Caco-2 (cell line): ENCODE measurements at regions not wholly inside any gene's neighbourhood (a gene's known extent, or its start where the extent isn't known, plus 50 kb on each side); places are given as distances from the start of the nearest gene placed in this dataset.

Source experiments
- BruUV-seq: library from RNA; stranded (reverse); fragments of 400-500 nt; replicated peaks from 2 replicates; lab custom pipeline; 2021; lab: Mats Ljungman, UMichigan
- CTCF ChIA-PET: fragments of 300-600 bp; sonication (Branson Sonifier 250); formaldehyde crosslinking; loops from one replicate; lab custom pipeline; 2022; ENCODE audit warnings: antibody characterized with exemption; lab: Charles Lee
- POLR2A ChIA-PET: fragments of 300-600 bp; sonication (Branson Sonifier 250); formaldehyde crosslinking; loops from one replicate; lab custom pipeline; 2022; ENCODE audit warnings: antibody characterized with exemption; lab: Charles Lee
- DNase-seq, 2 experiments: peaks; one replicate each; pipeline versions ENCODE4 v3.0.0 to v3.0.0-alpha.2; 2020 to 2022
- H3K27me3 ChIP-seq: replicated peaks from 2 replicates; pipeline ENCODE4 v1.6.0; 2011; ENCODE audit warnings: low read length; ENCODE audit not compliant: control insufficient read depth, insufficient read depth
- H3K36me3 ChIP-seq: 2 replicates; pipeline ENCODE4 v1.5.1; 2011; ENCODE audit warnings: low read length; ENCODE audit not compliant: control insufficient read depth, insufficient read depth
- H3K4me1 ChIP-seq: fragments of 250-450 bp; sonication (Bioruptor Pico); 2 replicates; pipeline ENCODE4 v1.5.1; 2020; ENCODE audit warnings: mild to moderate bottlenecking
- H3K4me3 ChIP-seq: 2 replicates; pipeline ENCODE4 v1.5.1; 2011; ENCODE audit warnings: low read depth, mild to moderate bottlenecking, control low read depth, low read length
- H3K9me3 ChIP-seq: fragments of 250-450 bp; sonication (Bioruptor Pico); 2 replicates; pipeline ENCODE4 v1.5.1; 2020; ENCODE audit warnings: mild to moderate bottlenecking, moderate library complexity
- H3K27ac Mint-ChIP-seq: one replicate; pipeline ENCODE4 v1.8.0; 2022; ENCODE audit warnings: mixed read lengths; ENCODE audit not compliant: unreplicated experiment
- H3K27me3 Mint-ChIP-seq: one replicate; pipeline ENCODE4 v1.8.0; 2022; ENCODE audit warnings: mixed read lengths; ENCODE audit not compliant: insufficient read depth, unreplicated experiment
- H3K36me3 Mint-ChIP-seq: one replicate; pipeline ENCODE4 v1.8.0; 2022; ENCODE audit warnings: mild to moderate bottlenecking, mixed read lengths; ENCODE audit not compliant: insufficient read depth, unreplicated experiment
- H3K4me1 Mint-ChIP-seq: one replicate; pipeline ENCODE4 v1.8.0; 2022; ENCODE audit warnings: low read depth, mixed read lengths; ENCODE audit not compliant: unreplicated experiment
- H3K4me3 Mint-ChIP-seq: one replicate; pipeline ENCODE4 v1.8.0; 2022; ENCODE audit warnings: mild to moderate bottlenecking, moderate library complexity, mixed read lengths; ENCODE audit not compliant: unreplicated experiment
- H3K9me3 Mint-ChIP-seq: one replicate; pipeline ENCODE4 v1.8.0; 2022; ENCODE audit warnings: mixed read lengths; ENCODE audit not compliant: unreplicated experiment
- CTCF ChIP-seq, 2 experiments: fragments of 200-600 bp in 1 of 2; IDR thresholded peaks; 1 replicate in 1 of 2; 2 replicates in 1 of 2; pipeline versions ENCODE4 v1.5.1 to v1.8.0; 2011 to 2022; ENCODE audit warnings: antibody characterized with exemption in 1 of 2, control low read depth in 1 of 2, inconsistent platforms in 1 of 2, low read depth in 1 of 2, low read length in 1 of 2, mild to moderate bottlenecking in 1 of 2, moderate library complexity in 1 of 2; ENCODE audit not compliant: insufficient read depth in 1 of 2, severe bottlenecking in 1 of 2, unreplicated experiment in 1 of 2
- intact Hi-C: fragments of 100-400 bp; cut with micrococcal nuclease; formaldehyde crosslinking; loops from one replicate; pipeline ENCODE4 v1.10.0; 2022; ENCODE audit not compliant: unreplicated experiment

- Mint-ChIP-seq H3K36me3 (no peaks in the 10 kb centered on the region), H3K4me3 (no peak overlapping the region), H3K27ac (no peak overlapping the region), H3K4me1 (peaks cover 7% of the 10 kb centered on the region), H3K27me3 (no peaks in the 10 kb centered on the region), H3K9me3 (no peaks in the 10 kb centered on the region)
- DNase-seq = no peak
- Histone ChIP-seq H3K4me3 (no peak overlapping the region), H3K36me3 (no peaks in the 10 kb centered on the region), H3K9me3 (peaks cover 3% of the 10 kb centered on the region; the same call in 1 of the 2 replicates), H3K4me1 (0 out of 2 replicates have a peak, but pooled peaks cover 3% of the 10 kb centered on the region), H3K27me3 (no peaks in the 10 kb centered on the region)
- no peak for TF ChIP-seq CTCF (IDR thresholded peaks at IDR 0.05; ENCODE audit: insufficient read depth in 1 of 2, low read depth in 1 of 2, low read length in 1 of 2, severe bottlenecking in 1 of 2, unreplicated experiment in 1 of 2)
- CTCF ChIA-PET = interaction anchor here (0.8 to 2.1 kb wide), 5 partner anchors 21 to 1290 kb away, joined by 3 to 8 read pairs (median 4); no protein-coding TSS in a partner anchor
- intact Hi-C loops = loop anchor here (1.0 to 5.0 kb wide), 2 partner anchors 127 to 319 kb away; no protein-coding TSS in a partner anchor
- BruUV-seq = no TSS peak
- POLR2A ChIA-PET = no interaction called here
Measured at GRCh38 chr6:71510856-71511255, 222.2 kb downstream of the OGFRL1 start.

GRCh38 chr6:71512256-71512655, 223.6 kb downstream of the OGFRL1 start:
- POLR2A ChIA-PET = no interaction called here
- CTCF ChIA-PET = no interaction called here
- intact Hi-C loops = loop anchor here (5.0 kb wide), 1 partner anchor 320 kb away; no protein-coding TSS in a partner anchor

GRCh38 chr6:71513036-71513435, 224.4 kb downstream of the OGFRL1 start:
- Mint-ChIP-seq H3K4me3 (no peak overlapping the region), H3K27me3 (no peaks in the 10 kb centered on the region), H3K9me3 (no peaks in the 10 kb centered on the region), H3K4me1 (peaks cover 7% of the 10 kb centered on the region), H3K27ac (no peak overlapping the region), H3K36me3 (no peaks in the 10 kb centered on the region)
- BruUV-seq = no TSS peak
- Histone ChIP-seq H3K4me1 (0 out of 2 replicates have a peak, but pooled peaks cover 3% of the 10 kb centered on the region), H3K36me3 (no peaks in the 10 kb centered on the region), H3K4me3 (no peak overlapping the region), H3K27me3 (no peaks in the 10 kb centered on the region), H3K9me3 (peaks cover 3% of the 10 kb centered on the region; the same call in 1 of the 2 replicates)
- CTCF ChIA-PET = no interaction called here
- no peak for TF ChIP-seq CTCF (IDR thresholded peaks at IDR 0.05; ENCODE audit: insufficient read depth in 1 of 2, low read depth in 1 of 2, low read length in 1 of 2, severe bottlenecking in 1 of 2, unreplicated experiment in 1 of 2)
- intact Hi-C loops = loop anchor here (5.0 kb wide), 1 partner anchor 321 kb away; no protein-coding TSS in a partner anchor
- POLR2A ChIA-PET = no interaction called here
- no peak for DNase-seq

More at GRCh38 chr6:71512256-71512655, 223.6 kb downstream of the OGFRL1 start:
- Histone ChIP-seq H3K9me3 (peaks cover 3% of the 10 kb centered on the region; the same call in 1 of the 2 replicates), H3K4me3 (no peak overlapping the region), H3K36me3 (no peaks in the 10 kb centered on the region), H3K4me1 (0 out of 2 replicates have a peak, but pooled peaks cover 3% of the 10 kb centered on the region), H3K27me3 (no peaks in the 10 kb centered on the region)
- no TSS peak for BruUV-seq
- Mint-ChIP-seq H3K4me3 (no peak overlapping the region), H3K4me1 (peaks cover 7% of the 10 kb centered on the region), H3K27ac (no peak overlapping the region), H3K36me3 (no peaks in the 10 kb centered on the region), H3K27me3 (no peaks in the 10 kb centered on the region), H3K9me3 (no peaks in the 10 kb centered on the region)
- no peak for TF ChIP-seq CTCF (IDR thresholded peaks at IDR 0.05; ENCODE audit: insufficient read depth in 1 of 2, low read depth in 1 of 2, low read length in 1 of 2, severe bottlenecking in 1 of 2, unreplicated experiment in 1 of 2)
- DNase-seq = no peak
